Spleen (tissue), 11 donors: ENCODE measurements at regions not wholly inside any gene's neighbourhood (a gene's known extent, or its start where the extent isn't known, plus 50 kb on each side); places are given as distances from the start of the nearest gene placed in this dataset.

ENCODE experiments used
- DNase-seq: peaks from one replicate; pipeline ENCODE4 v3.0.0-alpha.2; 2020
- H3K27ac ChIP-seq, 8 donors: fragments of 200-600 bp; sonication (generic) in 7 of 8; 1 replicate in 4 of 8; 2 replicates in 4 of 8; pipeline versions ENCODE4 v1.5.0 to v1.8.0; 2016 to 2021; ENCODE audit warnings: inconsistent platforms in 4 of 8, mild to moderate bottlenecking in 4 of 8, moderate library complexity in 1 of 8
- H3K27me3 ChIP-seq, 7 donors: fragments of 200-600 bp; sonication (generic) in 6 of 7; replicated peaks in 1 of 7; 1 replicate in 4 of 7; 2 replicates in 3 of 7; pipeline versions ENCODE4 v1.5.0 to v1.8.0; 2016 to 2021; ENCODE audit warnings: inconsistent platforms in 3 of 7, mild to moderate bottlenecking in 1 of 7
- H3K36me3 ChIP-seq, 6 donors: fragments of 200-600 bp; sonication (generic) in 5 of 6; 1 replicate in 4 of 6; 2 replicates in 2 of 6; pipeline versions ENCODE4 v1.5.0 to v1.8.0; 2016 to 2021; ENCODE audit warnings: inconsistent platforms in 2 of 6
- H3K4me1 ChIP-seq, 6 donors: fragments of 200-600 bp; sonication (generic) in 5 of 6; 1 replicate in 3 of 6; 2 replicates in 3 of 6; pipeline versions ENCODE4 v1.5.0 to v1.8.0; 2016 to 2021; ENCODE audit warnings: inconsistent platforms in 3 of 6
- H3K4me3 ChIP-seq, 8 donors: fragments of 200-600 bp; sonication (generic) in 7 of 8; 1 replicate in 4 of 8; 2 replicates in 4 of 8; pipeline versions ENCODE4 v1.5.0 to v1.8.0; 2016 to 2021; ENCODE audit warnings: inconsistent platforms in 4 of 8, mild to moderate bottlenecking in 4 of 8, moderate library complexity in 2 of 8
- H3K9me3 ChIP-seq, 8 donors: fragments of 200-600 bp; sonication (generic) in 7 of 8; 1 replicate in 4 of 8; 2 replicates in 4 of 8; pipeline versions ENCODE4 v1.5.0 to v1.8.0; 2016 to 2021; ENCODE audit warnings: inconsistent platforms in 4 of 8
- POLR2A ChIP-seq, 3 donors: fragments of 450-650 bp; IDR thresholded peaks; one replicate each; pipeline ENCODE4 v1.5.1; 2017; ENCODE audit warnings: antibody characterized with exemption in 3 of 3, mild to moderate bottlenecking in 1 of 3
- POLR2AphosphoS5 ChIP-seq, 3 donors: sonication (generic); formaldehyde crosslinking; IDR thresholded peaks; one replicate each; pipeline ENCODE4 v1.5.1; 2017; ENCODE audit warnings: antibody characterized with exemption in 3 of 3
- WGBS, 5 donors: extraction: QIAGEN DNeasy Blood & Tissue Kit in 3 of 5; methylation state at CpG; one replicate each; pipeline versions ENCODE4 v1.1.5 to v1.1.7; 2013 to 2018; 5-methylcytosine and 5-hydroxymethylcytosine counted together
- intact Hi-C: fragments of 100-400 bp; cut with DNase I; formaldehyde crosslinking; loops from one replicate; pipeline ENCODE4 v1.15.0; 2023; ENCODE audit warnings: low total_unique reads
- TF ChIP-seq, protein P1 (sequence below), 11 experiments: fragments of 200-600 bp in 7 of 11; fragments of 450-650 bp in 4 of 11; sonication (generic) in 4 of 11; IDR thresholded peaks in 8 of 11; conservative IDR thresholded peaks in 3 of 11; 1 replicate in 7 of 11; 2 replicates in 4 of 11; pipeline versions ENCODE4 v1.4.0 to v1.8.0; 2016 to 2021; ENCODE audit warnings: antibody characterized with exemption in 11 of 11, inconsistent platforms in 4 of 11, mild to moderate bottlenecking in 1 of 11
- donor health status: healthy with polysubstance abuse.
- donor health status: DM: no; HTN: no; CAD: no; lungs with moderate emphysema.
- donor health status: DM: no; HTN: no; CAD: no.
- donor health status: Bipolar disorder and iron deficiency.
- donor health status: healthy.
- donor health status: DM: no; HTN: no; CAD: no.
- donor health status: DM: yes; HTN: yes; CAD: no.

DNA sequence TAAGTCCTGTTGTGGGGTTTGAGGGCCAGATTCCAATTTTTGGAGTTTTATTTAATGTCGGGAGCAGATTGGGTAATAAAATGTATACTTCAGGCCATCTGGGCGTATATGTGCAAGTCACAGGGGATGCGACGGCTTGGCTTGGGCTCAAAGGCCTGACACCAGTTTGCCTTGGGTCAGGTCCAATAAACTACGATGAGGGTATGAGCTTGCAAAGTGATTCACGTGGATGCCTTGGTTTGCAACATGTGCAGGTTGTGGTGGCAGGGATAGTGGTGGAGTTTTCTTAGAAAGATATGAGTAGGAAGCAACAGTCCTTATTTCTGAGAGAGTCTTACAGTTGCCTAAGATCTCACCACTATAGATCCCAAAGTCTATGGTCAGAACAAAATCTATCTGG, 157.0 kb upstream of the CDH11 start:
- Histone ChIP-seq H3K27ac (no peak overlapping the region), H3K4me3 (no peak overlapping the region), H3K36me3 (no peaks in the 10 kb centered on the region), H3K9me3 (no peaks in the 10 kb centered on the region), H3K4me1 (no peaks in the 10 kb centered on the region), H3K27me3 (no peaks in the 10 kb centered on the region)
- intact Hi-C loops, result no loop called here
- DNase-seq, result no peak
- TF ChIP-seq, protein P1, sequence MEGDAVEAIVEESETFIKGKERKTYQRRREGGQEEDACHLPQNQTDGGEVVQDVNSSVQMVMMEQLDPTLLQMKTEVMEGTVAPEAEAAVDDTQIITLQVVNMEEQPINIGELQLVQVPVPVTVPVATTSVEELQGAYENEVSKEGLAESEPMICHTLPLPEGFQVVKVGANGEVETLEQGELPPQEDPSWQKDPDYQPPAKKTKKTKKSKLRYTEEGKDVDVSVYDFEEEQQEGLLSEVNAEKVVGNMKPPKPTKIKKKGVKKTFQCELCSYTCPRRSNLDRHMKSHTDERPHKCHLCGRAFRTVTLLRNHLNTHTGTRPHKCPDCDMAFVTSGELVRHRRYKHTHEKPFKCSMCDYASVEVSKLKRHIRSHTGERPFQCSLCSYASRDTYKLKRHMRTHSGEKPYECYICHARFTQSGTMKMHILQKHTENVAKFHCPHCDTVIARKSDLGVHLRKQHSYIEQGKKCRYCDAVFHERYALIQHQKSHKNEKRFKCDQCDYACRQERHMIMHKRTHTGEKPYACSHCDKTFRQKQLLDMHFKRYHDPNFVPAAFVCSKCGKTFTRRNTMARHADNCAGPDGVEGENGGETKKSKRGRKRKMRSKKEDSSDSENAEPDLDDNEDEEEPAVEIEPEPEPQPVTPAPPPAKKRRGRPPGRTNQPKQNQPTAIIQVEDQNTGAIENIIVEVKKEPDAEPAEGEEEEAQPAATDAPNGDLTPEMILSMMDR (IDR thresholded peaks at IDR 0.05 in 8 of 11, conservative IDR thresholded peaks at IDR 0.05 in 3 of 11), result no peak
- TF ChIP-seq POLR2AphosphoS5 (IDR thresholded peaks at IDR 0.05) (no peak), POLR2A (IDR thresholded peaks at IDR 0.05) (no peak)
- 89 to 94% (median 90%) methylated on average over 6 of the region's 6 CpGs for WGBS, 5 donors

DNA sequence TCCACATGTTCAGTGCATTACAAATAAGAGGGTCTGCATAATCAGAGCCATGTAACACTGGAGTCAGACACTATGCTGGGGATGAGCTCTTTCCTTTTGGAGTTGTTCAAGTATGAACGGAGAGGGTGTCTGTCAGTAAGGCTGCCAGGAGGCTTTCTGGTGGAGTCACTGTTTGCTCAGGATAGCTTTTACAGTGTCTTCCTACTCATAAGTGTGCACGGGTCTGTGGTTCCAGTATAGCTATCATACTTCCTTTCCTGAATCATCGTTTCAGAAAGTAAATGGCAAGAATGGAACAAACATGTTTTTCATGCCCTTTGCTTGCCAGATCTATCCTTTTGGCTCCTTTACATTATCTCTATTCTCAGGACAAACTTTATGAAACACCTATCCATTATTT, 152.7 kb upstream of the CDH11 start:
- Histone ChIP-seq H3K4me3 (no peak overlapping the region), H3K36me3 (no peaks in the 10 kb centered on the region), H3K27ac (no peak overlapping the region), H3K27me3 (no peaks in the 10 kb centered on the region), H3K4me1 (no peaks in the 10 kb centered on the region), H3K9me3 (no peaks in the 10 kb centered on the region)
- WGBS, 5 donors, result 70 to 84% (median 74%) methylated on average over 3 of the region's 3 CpGs
- TF ChIP-seq, protein P1 (IDR thresholded peaks at IDR 0.05 in 8 of 11, conservative IDR thresholded peaks at IDR 0.05 in 3 of 11), result no peak
- no peak for TF ChIP-seq POLR2AphosphoS5 (IDR thresholded peaks at IDR 0.05)
- no peak for TF ChIP-seq POLR2A (IDR thresholded peaks at IDR 0.05)
- intact Hi-C loops, result no loop called here
- no peak for DNase-seq

DNA sequence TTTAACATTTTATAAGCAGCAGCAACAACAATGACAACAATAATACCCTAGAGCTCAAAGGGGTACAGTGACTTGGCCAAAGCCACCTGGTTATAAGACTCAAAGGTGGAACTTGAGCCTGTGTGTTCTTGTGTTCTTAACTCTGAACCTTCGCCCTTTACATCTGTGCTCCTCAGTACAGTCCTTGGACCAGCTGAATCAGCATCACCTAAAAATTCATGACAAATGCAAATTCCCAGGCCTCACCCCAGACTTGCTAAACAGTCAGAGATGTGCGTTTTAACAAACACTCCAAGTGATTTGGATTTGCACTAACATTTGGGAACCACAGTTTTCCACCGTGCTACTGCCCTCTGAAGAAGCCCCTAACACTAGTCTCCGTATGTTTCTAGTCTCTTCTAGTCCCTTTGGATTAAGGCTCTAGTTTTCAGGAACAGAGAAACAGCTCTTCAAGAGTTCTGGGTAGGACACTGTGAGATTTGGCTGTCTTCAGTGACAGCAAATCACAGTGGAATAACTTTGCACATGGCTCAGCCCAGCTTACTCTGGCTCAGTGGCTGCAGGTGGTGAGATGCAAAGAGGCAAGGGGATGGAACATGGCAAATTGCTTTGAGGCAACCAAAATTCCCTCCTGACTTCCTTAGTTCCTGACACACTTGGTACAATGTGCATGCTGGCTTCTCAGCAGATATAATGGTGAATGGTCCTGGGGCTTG, 151.0 kb upstream of the CDH11 start:
- no peak overlapping the region for H3K27ac ChIP-seq
- WGBS, 5 donors, result 75 to 92% (median 83%) methylated on average over 4 of the region's 4 CpGs
- TF ChIP-seq POLR2AphosphoS5 (IDR thresholded peaks at IDR 0.05), result no peak
- no peak for TF ChIP-seq POLR2A (IDR thresholded peaks at IDR 0.05)
- TF ChIP-seq, protein P1 (IDR thresholded peaks at IDR 0.05 in 8 of 11, conservative IDR thresholded peaks at IDR 0.05 in 3 of 11), result no peak

DNA sequence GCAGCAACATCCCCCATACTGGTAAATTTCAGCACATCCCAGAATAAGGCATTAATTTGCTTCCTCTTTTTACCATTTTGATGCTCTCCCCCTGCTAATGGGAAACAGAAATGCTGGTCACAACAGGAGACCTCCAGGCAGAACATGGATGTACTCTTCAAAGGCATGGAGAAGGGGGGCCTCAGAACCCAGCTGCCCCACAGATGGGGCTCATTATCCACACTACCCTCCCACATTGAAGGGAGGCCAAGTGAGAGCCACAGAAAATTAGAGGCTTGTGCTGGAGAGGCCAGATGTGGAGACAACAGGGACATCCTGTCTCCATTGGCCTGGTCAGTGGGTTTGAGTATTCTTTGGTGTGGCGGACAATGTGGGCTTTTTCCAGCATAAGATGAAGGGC, 150.1 kb upstream of the CDH11 start:
- intact Hi-C loops, result no loop called here
- Histone ChIP-seq H3K36me3 (no peaks in the 10 kb centered on the region), H3K27ac (no peak overlapping the region), H3K27me3 (no peaks in the 10 kb centered on the region), H3K9me3 (no peaks in the 10 kb centered on the region), H3K4me1 (no peaks in the 10 kb centered on the region), H3K4me3 (no peak overlapping the region)
- no peak for DNase-seq
- TF ChIP-seq, protein P1 (IDR thresholded peaks at IDR 0.05 in 8 of 11, conservative IDR thresholded peaks at IDR 0.05 in 3 of 11), result no peak
- TF ChIP-seq POLR2AphosphoS5 (IDR thresholded peaks at IDR 0.05), result no peak
- TF ChIP-seq POLR2A (IDR thresholded peaks at IDR 0.05), result no peak
- WGBS, 5 donors, result 0 to 48% (median 35%) methylated on average over 1 of the region's 1 CpG

More for the DNA sequence above, 151.0 kb upstream of the CDH11 start:
- Histone ChIP-seq H3K4me3 (no peak overlapping the region), H3K4me1 (no peaks in the 10 kb centered on the region), H3K36me3 (no peaks in the 10 kb centered on the region), H3K9me3 (no peaks in the 10 kb centered on the region), H3K27me3 (no peaks in the 10 kb centered on the region)
- intact Hi-C loops, result no loop called here
- DNase-seq, result no peak
